ENCODE measurements at regions not wholly inside any gene's neighbourhood (a gene's known extent, or its start where the extent isn't known, plus 50 kb on each side); places are given as distances from the start of the nearest gene placed in this dataset.
A peak's percentile ranks its signal among the peaks of the same experiment; 100 is the strongest.

DNA sequence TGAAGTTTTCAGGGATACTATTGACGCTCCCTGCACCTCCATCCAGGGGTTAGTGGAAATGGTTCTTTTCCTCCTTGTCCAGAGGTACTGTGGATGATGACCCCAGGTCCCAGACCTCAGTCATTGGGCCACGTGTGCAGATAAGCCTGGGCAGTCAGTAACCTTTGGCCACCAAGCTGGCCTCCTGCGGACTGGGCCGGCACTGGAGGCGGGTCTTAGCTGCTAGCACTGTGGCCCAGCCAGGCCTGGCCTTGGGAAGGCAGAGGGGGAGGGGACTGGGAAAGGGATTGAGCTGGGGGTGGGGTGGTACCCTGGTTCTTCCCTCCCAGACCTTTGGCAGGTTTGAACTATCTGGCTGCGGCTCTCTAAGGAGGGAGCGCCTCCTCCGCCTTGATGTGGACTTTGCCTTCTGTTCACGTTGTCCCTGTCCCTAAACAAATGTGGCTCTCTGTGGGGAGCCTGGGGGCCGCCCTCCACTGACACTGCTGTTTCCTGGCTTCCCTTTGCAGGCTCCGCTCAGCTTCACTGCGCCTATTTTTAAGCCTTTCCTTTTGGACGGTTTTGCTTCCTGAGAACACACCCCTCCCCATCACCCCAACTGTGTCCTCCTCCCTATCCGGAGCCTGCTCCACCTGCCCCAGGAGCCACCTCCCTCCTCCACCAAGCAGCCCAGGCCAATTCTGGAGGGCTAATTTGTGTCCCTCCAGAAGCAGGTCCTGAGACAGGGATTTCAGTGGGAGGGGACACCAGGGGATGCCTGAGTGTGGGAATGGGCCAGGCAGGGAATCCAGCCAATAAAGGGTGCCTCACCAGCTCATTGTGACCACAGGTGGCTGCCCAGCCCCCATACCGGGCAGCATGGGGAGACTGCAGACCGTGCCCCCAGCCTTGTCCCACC, 251.9 kb downstream of the SEC14L1 start:
- DNase-seq (ENCODE audit: low read depth): peak; percentile 65

DNA sequence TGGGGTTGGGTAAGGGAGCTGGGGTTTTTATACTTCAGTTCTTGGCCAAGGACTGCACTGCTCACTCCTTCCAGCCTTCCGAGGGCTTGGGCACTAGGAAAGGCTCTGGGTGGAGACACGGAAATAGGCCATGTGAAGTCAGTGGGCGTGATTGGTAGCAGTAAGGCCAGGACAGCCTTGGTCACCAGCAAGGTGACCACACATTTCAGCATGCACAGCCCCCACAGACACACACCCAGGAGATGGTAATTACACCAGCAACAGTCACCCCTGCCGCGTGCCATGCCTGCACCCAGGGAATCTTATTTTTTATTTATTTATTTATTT, 252.5 kb downstream of the SEC14L1 start:
- no peak for DNase-seq (ENCODE audit: low read depth)

DNA sequence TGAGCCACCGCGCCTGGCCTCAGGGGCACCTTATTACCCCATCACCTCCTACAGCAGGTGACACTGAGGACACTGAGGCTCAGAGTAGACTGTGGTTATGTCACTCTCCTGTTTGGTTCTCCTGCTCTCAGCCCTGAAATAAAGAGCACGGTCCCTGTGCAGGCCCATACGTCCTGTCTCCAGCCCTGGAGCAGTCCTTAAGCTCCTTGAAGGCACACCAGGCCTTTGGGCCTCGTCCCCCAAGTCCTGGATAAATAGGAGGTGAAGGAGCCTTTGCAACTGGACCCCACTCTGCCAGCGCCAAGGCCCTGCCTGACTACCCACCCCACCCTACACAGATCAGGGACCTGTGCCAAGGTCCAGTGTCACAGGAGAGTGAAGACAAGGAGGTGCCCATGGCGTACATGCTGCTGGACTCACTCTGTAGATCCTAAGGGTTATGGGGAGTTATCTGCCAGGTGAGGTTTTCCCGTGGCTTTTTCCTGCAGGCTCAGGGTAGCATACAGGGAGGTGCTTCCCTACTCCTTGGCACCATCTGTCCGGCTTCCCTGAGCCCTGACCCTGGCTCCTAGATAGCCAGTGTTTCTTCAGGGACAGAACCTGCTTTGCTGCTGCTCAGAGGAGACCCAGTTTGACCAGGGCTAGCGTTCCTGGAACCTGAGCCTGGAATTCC, 253.2 kb downstream of the SEC14L1 start:
- no peak for DNase-seq (ENCODE audit: low read depth)

DNA sequence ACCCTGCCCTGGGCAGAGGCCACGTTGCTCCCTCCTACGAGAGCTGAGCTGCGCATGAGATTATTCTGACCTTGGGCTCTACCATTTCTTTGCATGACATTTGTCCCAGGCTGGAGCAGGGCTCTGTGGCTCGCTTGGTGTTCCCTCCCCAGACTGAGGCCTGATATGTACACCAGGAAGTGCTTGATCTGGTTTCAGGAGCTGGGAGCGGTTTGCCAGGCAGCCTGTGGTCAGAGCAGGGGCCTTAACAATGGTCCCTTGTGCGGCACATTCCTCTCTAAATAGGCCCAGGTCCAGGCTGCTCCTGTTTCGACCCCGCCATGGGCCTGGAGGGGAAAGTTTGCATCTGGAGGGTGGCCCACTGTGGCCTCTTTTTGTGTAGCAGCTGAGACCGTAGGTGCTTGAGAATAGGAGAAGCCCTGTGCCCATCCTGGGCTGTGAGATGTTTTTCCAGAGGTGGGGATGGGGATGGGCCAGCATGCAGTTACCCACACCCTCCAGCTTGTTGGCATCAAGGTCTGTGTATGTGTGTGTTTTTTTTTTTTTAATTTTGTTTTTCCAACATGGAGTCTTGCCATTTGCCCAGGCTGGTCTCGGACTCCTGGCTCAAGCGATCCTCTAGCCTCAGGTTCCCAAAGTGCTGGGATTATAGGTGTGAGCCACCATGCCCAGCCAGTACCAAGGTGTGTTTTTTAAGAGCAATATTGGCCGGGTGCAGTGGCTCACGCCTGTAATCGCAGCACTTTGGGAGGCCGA, 253.9 kb downstream of the SEC14L1 start:
- peak; percentile 84 for DNase-seq (ENCODE audit: low read depth)

DNA sequence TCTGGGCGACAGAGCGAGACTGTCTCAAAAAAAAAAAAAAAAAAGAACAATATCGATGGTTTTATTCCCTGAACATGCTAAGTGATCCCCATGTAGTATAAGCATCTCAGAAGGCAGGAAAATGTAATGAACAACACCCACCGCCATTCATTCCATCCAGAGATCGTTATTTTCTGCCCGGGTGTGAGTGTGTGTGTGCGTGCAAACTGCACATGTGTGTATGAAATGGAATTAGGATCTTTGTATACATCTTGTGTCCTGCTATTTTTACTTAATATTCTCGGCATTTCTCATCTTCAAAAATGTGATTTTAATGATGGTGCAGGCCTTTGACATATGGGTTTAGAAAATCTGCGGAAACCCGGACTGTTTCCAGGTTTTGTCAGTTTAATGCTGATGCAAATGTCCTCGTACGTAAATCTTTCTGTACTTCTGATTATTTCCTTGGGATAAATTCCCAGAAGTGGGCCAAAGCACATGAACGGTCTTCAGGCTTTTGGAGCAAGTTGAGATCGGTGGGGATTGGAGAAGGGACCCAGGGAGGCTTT, 254.8 kb downstream of the SEC14L1 start:
- no peak for DNase-seq (ENCODE audit: low read depth)

DNA sequence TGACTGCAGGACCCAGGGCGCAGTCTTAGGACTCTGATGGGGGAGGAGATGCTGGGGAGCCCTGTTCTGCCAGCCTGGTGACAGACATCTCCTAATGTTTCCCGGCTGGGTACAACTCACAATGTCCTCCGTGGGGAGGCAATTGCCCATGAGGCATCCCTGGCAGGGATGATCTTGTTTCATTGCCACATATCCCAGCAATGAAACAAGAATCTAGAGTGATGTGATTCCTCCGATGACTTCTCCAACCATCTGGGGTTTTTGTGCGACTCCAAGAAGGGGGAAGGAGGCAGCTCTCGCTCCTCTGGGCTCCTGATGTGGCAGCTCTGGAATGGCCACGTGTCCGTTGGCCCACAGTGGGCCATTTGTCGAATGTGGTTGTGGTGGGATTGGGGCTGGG, 255.8 kb downstream of the SEC14L1 start:
- no peak for DNase-seq (ENCODE audit: low read depth)

DNA sequence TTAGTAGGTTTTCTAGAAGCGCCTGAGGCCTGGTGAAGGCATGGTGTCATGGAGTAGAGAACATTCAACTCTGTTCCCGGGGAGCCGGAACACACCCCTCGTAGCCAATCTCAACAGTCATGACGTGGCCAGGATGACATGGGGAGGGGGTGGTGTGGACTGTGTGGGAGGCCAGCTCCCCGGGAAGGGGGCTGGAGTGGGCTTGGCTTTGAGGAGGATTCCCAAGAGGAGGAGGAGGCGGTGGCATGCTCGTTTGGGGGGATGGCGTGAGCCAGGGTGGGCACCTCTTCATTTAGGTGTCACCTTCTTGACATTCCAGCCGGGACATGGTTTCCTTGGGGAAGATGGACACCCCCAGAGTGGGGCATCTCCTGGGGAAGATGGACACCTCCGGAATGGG, 257.5 kb downstream of the SEC14L1 start:
- no peak for DNase-seq (ENCODE audit: low read depth)

DNA sequence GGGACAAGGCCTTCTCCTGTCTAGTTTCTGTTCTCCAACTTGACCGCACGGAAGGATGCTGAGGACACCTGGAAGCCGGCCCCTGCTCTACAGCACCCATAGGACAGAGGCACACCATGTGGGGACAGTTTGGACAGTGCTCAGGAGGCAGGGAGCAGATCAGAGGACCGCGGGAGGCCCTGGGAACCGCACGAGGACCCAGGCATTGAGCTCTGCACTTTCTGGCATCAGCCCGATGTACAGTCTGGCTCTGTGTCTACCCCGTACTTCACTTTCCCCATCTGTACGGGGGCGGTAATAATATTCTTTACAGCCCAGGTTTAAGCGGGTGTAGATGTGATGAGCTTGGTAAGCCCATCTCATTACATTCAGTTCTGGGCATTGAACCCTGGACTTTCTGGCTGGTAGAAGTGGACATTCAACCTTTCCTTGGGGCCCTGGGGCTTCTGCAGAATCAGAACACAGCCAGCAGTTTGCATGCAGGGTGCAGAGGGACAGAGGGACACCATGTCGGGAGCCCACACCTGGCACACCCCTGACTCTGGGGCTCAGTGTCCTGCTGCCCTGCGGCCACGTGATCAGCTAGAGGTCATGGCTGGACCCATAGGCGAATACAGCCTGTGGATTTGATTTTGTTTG, 258.7 kb downstream of the SEC14L1 start:
- DNase-seq (ENCODE audit: low read depth): no peak

DNA sequence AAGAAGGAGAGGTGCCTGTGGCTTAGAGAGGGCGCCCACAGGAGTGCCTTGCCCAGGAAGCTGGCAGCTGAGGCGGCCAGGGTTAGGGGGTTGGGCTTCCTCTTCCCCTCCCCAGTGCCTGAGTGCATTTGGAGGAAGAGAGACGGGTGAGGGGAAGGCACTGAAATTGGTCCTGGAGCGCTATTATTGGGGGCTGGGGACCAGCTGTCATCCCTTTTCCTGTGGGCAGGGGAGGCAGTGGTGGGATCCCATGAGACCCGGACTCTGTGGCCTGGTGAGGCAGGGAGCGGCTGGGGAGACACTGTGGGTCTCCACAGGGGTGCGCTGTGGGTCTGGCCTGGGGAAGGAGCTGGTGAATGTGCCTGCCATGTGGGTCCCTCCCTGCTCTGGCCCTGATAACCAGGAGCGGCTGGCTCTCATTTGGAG, 259.7 kb downstream of the SEC14L1 start:
- DNase-seq (ENCODE audit: low read depth): peak; percentile 68

DNA sequence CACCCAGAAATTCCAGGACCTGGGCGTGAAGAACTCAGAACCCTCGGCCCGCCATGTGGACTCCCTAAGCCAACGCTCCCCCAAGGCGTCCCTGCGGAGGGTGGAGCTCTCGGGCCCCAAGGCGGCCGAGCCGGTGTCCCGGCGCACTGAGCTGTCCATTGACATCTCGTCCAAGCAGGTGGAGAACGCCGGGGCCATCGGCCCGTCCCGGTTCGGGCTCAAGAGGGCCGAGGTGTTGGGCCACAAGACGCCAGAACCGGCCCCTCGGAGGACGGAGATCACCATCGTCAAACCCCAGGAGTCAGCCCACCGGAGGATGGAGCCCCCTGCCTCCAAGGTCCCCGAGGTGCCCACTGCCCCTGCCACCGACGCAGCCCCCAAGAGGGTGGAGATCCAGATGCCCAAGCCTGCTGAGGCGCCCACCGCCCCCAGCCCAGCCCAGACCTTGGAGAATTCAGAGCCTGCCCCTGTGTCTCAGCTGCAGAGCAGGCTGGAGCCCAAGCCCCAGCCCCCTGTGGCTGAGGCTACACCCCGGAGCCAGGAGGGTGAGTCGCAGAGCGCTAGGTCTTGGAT, 261.5 kb downstream of the SEC14L1 start:
- no peak for DNase-seq (ENCODE audit: low read depth)

DNA sequence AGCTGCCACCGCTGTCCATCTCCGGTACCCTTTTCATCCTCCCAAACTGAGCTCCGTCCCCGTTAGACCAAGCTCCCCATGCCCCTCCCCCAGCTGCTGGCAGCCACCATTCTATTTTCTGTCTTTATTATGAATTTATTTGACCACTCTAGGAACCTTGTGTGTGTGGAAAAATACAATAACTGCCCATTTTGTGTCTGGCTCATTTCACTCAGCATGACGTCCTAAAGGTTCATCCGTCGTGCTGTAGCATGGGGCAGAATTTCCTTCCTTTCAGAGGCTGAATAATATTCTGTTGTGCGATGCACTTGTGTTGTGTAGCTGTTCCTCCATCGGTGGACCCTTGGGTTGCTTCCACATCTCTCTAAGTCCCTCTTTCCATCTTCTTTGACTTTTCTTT, 263.1 kb downstream of the SEC14L1 start:
- DNase-seq (ENCODE audit: low read depth): no peak

DNA sequence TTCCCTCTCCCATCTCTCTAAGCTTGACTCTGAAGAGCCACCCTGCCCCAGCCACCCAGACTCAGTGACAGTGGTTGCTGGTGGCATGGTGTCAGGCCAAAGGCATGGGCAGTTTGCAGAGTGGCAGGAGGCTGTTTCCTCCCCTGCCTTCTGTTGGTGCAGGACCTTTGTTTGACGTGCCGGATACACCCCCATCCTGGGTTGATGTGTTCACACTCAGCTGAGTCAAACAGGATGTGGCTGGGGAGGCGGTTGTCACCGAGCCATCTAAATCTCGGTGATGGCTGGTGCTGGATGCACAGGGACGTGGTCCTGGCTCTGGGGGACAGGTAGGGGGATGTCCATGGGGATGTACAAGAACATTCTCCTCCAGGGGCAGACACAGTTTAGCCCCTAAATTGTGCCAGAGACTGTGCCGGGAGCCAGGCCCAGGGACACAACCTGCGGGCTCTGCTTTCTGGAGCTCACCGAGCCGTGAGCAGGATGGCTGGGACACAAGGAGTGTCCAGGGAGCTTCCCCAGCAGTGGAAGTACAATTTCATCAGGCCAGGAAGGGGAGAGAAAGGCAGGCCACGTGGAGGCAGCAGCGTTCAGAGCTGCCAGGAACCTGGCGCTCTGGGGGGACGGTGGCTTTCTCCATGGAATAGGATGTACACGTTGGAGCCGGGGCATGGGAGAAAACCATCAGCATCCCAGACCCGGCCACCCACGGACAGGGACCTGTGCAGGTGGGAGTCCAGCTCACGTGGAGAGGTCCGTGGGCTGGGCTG, 264.2 kb downstream of the SEC14L1 start:
- DNase-seq (ENCODE audit: low read depth): peak; percentile 91

DNA sequence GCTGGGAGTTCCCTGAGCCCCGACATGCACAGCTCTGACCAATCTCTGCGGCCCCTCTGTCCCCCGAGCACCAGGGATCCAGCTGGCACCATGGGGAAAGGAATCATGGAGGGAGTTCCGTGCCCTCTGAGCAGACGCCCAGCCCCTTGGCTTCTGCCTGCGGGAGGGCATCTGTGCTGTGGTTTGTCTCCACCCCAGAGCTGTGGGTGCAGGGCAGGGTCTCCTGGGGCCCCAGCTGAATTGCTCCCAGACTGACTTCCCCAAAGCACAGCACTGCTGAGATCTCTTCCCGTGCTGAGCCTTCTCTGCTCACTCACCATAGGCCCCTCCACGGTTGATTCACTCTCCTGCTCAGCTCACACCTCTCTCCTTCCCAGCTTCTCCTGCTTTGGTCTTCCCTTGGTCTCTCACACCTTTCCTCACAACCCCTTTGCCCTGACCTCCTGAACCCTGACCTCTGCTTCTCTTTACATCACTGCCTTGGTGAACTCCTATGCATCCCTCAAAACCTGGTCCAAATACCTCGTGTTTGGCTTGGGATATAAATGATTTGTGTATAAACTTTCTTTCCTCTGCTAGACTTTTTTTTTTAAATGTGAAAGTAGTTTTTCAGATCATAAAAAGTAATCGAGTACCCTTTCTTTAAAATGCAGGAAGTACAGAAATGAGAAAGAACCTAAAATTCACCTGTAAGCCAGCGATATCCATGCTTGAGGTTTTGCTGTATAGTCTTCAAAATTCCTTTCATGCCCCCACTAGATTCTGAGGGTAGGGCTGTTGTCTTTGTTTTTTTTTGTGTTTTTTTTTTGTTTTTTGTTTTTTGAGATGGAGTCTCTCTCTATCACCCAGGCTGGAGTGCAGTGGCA, 265.3 kb downstream of the SEC14L1 start:
- DNase-seq (ENCODE audit: low read depth): peak; percentile 35

DNA sequence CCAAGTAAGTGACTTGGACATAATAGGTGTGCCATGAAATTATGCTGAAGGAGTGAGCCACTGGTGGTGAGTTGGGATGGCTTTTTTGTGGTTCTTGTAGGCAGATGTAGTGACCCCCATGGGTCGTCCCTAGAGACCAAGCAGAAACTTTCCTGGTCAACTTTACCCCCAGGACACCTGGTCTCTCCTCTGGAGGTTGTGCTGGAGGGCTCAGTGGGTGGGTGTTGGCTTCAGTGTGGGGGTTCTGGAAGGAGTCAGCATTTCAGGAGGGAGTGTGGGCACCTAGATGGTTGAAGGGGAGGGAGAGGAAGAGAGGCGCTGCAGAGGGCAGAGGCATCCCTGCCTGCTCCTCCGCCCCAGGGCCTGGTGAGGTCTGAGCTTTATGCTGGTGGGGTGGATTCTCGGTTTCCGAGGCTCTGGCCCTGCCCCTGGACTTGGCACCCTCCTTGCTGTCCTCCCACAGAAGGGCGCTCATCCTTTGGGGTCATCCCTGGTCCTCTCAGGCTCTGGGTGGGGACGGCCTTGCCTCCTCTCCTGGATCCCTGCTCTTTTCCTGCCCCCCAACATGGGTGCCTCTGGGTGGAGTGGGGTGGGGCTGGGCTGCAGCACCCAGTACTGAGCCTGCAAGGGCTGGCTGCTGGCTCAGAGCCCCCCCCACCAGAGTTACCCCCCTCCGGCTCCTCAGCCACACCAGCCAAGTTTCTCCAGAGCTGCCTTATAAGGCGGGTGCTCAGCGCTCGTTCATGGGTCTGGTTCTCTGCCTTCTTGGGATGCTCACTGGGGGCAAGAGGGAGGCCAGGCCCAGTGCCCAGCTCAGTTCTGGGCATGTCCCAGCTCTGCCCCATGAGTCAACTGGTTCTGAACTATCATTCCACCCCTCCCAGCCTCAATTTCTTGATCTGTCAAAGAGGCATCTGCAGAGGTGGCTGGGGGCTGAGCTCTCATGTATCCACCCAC, 266.8 kb downstream of the SEC14L1 start:
- no peak for DNase-seq (ENCODE audit: low read depth)

DNA sequence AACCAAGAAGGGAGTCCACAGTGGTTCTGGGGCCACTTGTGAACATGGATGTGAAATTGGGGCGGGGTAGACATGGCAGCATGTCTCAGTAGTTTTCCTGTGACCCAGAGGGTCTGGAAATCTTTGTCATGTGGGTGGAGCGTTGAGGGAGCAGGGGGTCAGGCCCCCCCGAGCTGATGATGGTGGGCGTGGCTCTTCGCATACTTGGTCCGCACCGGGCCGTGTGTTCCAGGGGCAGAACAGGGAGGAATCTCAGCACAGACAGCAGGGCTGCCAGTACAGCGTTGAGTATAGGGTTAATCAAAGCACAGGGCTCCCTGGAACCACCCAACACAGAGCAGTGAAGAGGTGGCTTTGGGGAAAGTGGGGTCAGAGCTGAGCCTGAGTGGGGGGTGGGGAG, 267.5 kb downstream of the SEC14L1 start:
- no peak for DNase-seq (ENCODE audit: low read depth)

DNA sequence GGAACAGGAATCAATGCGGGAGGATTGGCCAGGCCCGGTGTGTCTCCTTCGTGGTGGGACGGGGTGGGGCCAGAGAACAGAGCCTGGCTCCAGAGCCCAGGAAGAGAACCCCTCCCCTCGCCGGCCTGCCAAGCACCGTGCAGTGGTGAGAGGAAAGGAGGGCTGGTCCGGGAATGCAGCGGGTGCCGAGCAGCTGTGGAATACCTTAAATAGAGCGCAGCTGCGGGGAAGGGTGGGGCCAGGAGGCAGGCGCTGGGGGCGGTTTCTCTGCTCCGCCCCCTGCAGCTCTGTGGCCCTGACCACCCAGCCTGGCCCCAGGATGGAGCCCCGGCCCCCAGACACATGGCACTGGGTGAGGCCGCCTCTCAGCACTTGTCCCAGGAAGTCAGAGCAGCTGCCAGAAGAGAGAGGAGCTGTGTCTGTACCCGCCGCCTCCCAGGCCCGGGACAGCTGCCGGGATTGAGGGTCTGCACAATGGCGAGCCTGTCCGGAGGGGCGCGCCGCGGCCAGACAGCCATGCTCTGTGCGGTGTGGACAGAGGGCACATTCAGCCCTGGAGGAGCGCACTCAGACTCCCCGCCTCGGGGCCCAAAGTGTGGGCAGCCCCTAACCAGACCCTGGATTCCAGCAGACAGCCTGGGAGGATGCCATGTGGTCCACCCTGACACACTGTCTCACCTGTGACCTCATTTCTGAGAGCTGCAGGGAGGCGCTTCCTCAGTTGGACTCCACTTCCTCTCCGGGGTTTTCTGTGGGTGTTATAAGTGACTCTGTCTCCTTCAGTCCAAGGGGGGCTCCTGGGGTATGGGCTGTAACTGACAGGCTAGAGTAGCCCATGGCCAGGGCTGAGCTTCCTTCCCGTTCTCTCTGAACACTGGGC, 268.8 kb downstream of the SEC14L1 start:
- DNase-seq (ENCODE audit: low read depth): peak; percentile 75

DNA sequence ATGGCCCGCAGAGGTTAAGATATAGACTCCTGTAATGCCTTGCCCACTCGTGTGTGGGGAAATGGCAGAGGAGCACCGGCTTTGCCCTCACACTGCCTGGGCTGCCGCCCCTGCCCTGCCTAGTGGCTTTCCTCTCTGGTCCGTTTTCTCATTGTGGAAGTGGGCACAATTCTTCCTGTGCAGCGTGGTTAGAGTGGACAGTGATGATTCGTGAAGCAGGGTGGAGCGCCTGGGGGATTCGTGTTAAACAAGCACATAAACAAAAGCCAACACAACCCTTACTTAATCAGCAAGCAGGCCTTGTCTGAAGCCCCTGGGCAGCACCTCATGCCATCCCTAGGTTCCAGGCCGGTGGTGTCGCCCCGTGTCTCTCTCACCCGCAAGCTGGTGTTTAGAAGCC, 269.7 kb downstream of the SEC14L1 start:
- DNase-seq (ENCODE audit: low read depth): no peak

Measured in Daoy (cell line).